Endothelial cell of umbilical vein (primary cell): ENCODE measurements at regions not wholly inside any gene's neighbourhood (a gene's known extent, or its start where the extent isn't known, plus 50 kb on each side); places are given as distances from the start of the nearest gene placed in this dataset.

Experiments used
- BruUV-seq: library from RNA; stranded (reverse); fragments of 400-500 nt; replicated peaks from 2 replicates; lab custom pipeline; 2021; lab: Mats Ljungman, UMichigan
- CTCF ChIA-PET: fragments of 300-600, 350-600 bp; sonication (Branson Sonifier 250); formaldehyde crosslinking; loops from one replicate; lab custom pipeline; 2021; ENCODE audit warnings: antibody characterized with exemption, inconsistent platforms; lab: Charles Lee
- POLR2A ChIA-PET: fragments of 300-600, 350-600 bp; sonication (Branson Sonifier 250); formaldehyde crosslinking; loops from one replicate; lab custom pipeline; 2021; ENCODE audit warnings: antibody characterized with exemption, inconsistent platforms; lab: Charles Lee
- DNase-seq: peaks from one replicate; pipeline ENCODE4 v3.0.0-alpha.2; 2011; ENCODE audit warnings: low read depth, low spot score
- FAIRE-seq: peaks from 2 replicates; lab custom pipeline; 2011; peaks lifted over from hg19 to GRCh38; lab: Jason Lieb, UNC
- H2AFZ ChIP-seq: 2 replicates; pipeline ENCODE4 v1.6.0; 2012; ENCODE audit warnings: low read depth, low read length, control low read depth, inconsistent platforms
- H3K27ac ChIP-seq: 2 replicates; pipeline ENCODE4 v1.5.1; 2011; ENCODE audit warnings: low read depth, mild to moderate bottlenecking, control low read depth, low read length, moderate library complexity; ENCODE audit not compliant: insufficient read depth
- H3K27me3 ChIP-seq, 2 experiments: 2 replicates each; pipeline versions ENCODE4 v1.6.0 to v1.6.1; 2011; ENCODE audit warnings: low read length in 2 of 2, mixed read lengths in 1 of 2; ENCODE audit not compliant: control insufficient read depth in 2 of 2, insufficient read depth in 2 of 2
- H3K36me3 ChIP-seq, 2 experiments: 2 replicates in 1 of 2; 3 replicates in 1 of 2; pipeline ENCODE4 v1.5.1; 2011; ENCODE audit warnings: low read length in 2 of 2, mild to moderate bottlenecking in 1 of 2, moderate library complexity in 1 of 2; ENCODE audit not compliant: control insufficient read depth in 2 of 2, insufficient read depth in 2 of 2; ENCODE audit errors: extremely low read depth in 1 of 2
- H3K4me1 ChIP-seq: 3 replicates; pipeline ENCODE4 v1.5.1; 2011; ENCODE audit warnings: mild to moderate bottlenecking, low read length; ENCODE audit not compliant: control insufficient read depth, insufficient read depth; ENCODE audit errors: extremely low read depth
- H3K4me2 ChIP-seq: 2 replicates; pipeline ENCODE4 v1.6.1; 2011; ENCODE audit warnings: low read length, control low read depth, mixed read lengths; ENCODE audit not compliant: insufficient read depth
- H3K4me3 ChIP-seq, 3 experiments: fragments of 200-600 bp in 1 of 3; sonication (generic), shearing (Covaris generic) in 1 of 3; replicated peaks in 1 of 3; 2 replicates each; pipeline ENCODE4 v1.5.1; 2011 to 2016; ENCODE audit warnings: control low read depth in 3 of 3, low read length in 3 of 3, mild to moderate bottlenecking in 2 of 3, inconsistent platforms in 1 of 3, low read depth in 1 of 3, moderate library complexity in 1 of 3; ENCODE audit not compliant: insufficient read depth in 1 of 3
- H3K79me2 ChIP-seq: 2 replicates; pipeline ENCODE4 v1.6.0; 2012; ENCODE audit warnings: low read length, inconsistent platforms; ENCODE audit not compliant: control insufficient read depth, insufficient read depth
- H3K9ac ChIP-seq: replicated peaks from 2 replicates; pipeline ENCODE3; 2011; ENCODE audit warnings: low read length, control low read depth; ENCODE audit not compliant: insufficient read depth; ENCODE audit errors: extremely low read depth
- H3K9me1 ChIP-seq: replicated peaks from 3 replicates; pipeline ENCODE4 v1.6.0; 2011; ENCODE audit warnings: mild to moderate bottlenecking, low read length; ENCODE audit not compliant: control insufficient read depth, insufficient read depth; ENCODE audit errors: extremely low read depth
- H3K9me3 ChIP-seq: replicated peaks from 2 replicates; pipeline ENCODE4 v1.5.1; 2012; ENCODE audit warnings: low read length, inconsistent platforms; ENCODE audit not compliant: control insufficient read depth, insufficient read depth
- H4K20me1 ChIP-seq: replicated peaks from 2 replicates; pipeline ENCODE3; 2011; ENCODE audit warnings: mild to moderate bottlenecking, low read length; ENCODE audit not compliant: control insufficient read depth, insufficient read depth; ENCODE audit errors: extremely low read depth
- CTCF ChIP-seq, 2 donors: IDR thresholded peaks; 1 replicate in 1 of 2; 2 replicates in 1 of 2; pipeline ENCODE4 v1.5.1; 2011; ENCODE audit warnings: low read length in 2 of 2, mild to moderate bottlenecking in 2 of 2, moderate library complexity in 2 of 2, control low read depth in 1 of 2, inconsistent platforms in 1 of 2, low read depth in 1 of 2; ENCODE audit not compliant: insufficient read depth in 1 of 2; ENCODE audit errors: extremely low read depth in 1 of 2
- EZH2 ChIP-seq: IDR thresholded peaks from 2 replicates; pipeline ENCODE4 v1.6.1; 2012; ENCODE audit warnings: borderline replicate concordance, low read depth, mild to moderate bottlenecking, moderate library complexity, low read length, inconsistent platforms; ENCODE audit not compliant: severe bottlenecking
- FOS ChIP-seq: IDR thresholded peaks from 2 replicates; pipeline ENCODE4 v1.6.1; 2011; ENCODE audit warnings: mild to moderate bottlenecking, low read length, moderate library complexity, borderline replicate concordance; ENCODE audit not compliant: insufficient read depth
- GATA2 ChIP-seq: IDR thresholded peaks from 2 replicates; pipeline ENCODE4 v1.7.0; 2011; ENCODE audit warnings: low read depth, mild to moderate bottlenecking, moderate library complexity, mixed read lengths, low read length; ENCODE audit not compliant: insufficient read length, insufficient read depth
- JUN ChIP-seq: IDR thresholded peaks from 2 replicates; pipeline ENCODE4 v1.6.1; 2011; ENCODE audit warnings: borderline replicate concordance, low read depth; ENCODE audit not compliant: insufficient read length, insufficient read depth
- MAX ChIP-seq: IDR thresholded peaks from 2 replicates; pipeline ENCODE4 v1.6.1; 2011; ENCODE audit not compliant: insufficient read depth, insufficient read length
- MYC ChIP-seq: IDR thresholded peaks from one replicate; pipeline ENCODE4 v1.6.1; 2011; ENCODE audit warnings: mild to moderate bottlenecking, low read depth, low read length
- POLR2A ChIP-seq: IDR thresholded peaks from 2 replicates; pipeline ENCODE4 v1.6.1; 2012; ENCODE audit warnings: low read depth, mild to moderate bottlenecking, control low read depth, low read length
- POLR2AphosphoS5 ChIP-seq: IDR thresholded peaks from 2 replicates; pipeline ENCODE4 v1.6.1; 2012; ENCODE audit warnings: low read depth, mild to moderate bottlenecking, control low read depth, low read length, moderate library complexity; ENCODE audit not compliant: insufficient read depth
- dilution Hi-C: fragments of 300-500 bp; cut with MboI; formaldehyde crosslinking; loops from one replicate; pipeline ENCODE4 v1.15.0; 2019; ENCODE audit warnings: low sequenced_read_pairs; ENCODE audit not compliant: extremely low pct_ligation_motif_present
- intact Hi-C: fragments of 100-400 bp; cut with micrococcal nuclease; formaldehyde crosslinking; loops from one replicate; pipeline ENCODE4 v1.10.0; 2022

GRCh38 chr2:240371129-240372000 is 64.1 kb upstream of the GPC1 start:
- Histone ChIP-seq H3K4me3 (no peak overlapping the region), H3K4me2 (no peak overlapping the region), H3K36me3 (no peaks in the 10 kb centered on the region), H4K20me1 (no peaks in the 10 kb centered on the region), H3K79me2 (no peaks in the 10 kb centered on the region), H2AFZ (no peak overlapping the region), H3K27me3 (no peaks in the 10 kb centered on the region), H3K9me3 (no peaks in the 10 kb centered on the region), H3K9me1 (peaks cover 3% of the 10 kb centered on the region), H3K4me1 (no peaks in the 10 kb centered on the region), H3K9ac (no peak overlapping the region), H3K27ac (no peak overlapping the region)
- ChIA-PET CTCF (no interaction called here), POLR2A (no interaction called here)
- FAIRE-seq (no peak), DNase-seq (no peak)
- intact Hi-C loops (no loop called here), dilution Hi-C loops (no loop called here)
- no TSS peak for BruUV-seq
- TF ChIP-seq EZH2 (no peak), GATA2 (no peak), POLR2A (no peak), CTCF (IDR thresholded peaks at IDR 0.05; ENCODE audit: extremely low read depth in 1 of 2, insufficient read depth in 1 of 2, low read depth in 1 of 2, low read length in 2 of 2) (no peak), JUN (no peak), FOS (no peak), MYC (no peak), MAX (no peak), POLR2AphosphoS5 (no peak)
